Skeletal muscle satellite cell (primary cell): ENCODE measurements at regions not wholly inside any gene's neighbourhood (a gene's known extent, or its start where the extent isn't known, plus 50 kb on each side); places are given as distances from the start of the nearest gene placed in this dataset.

Experiments used
- H3K27me3 ChIP-seq: 2 replicates; pipeline ENCODE4 v1.7.0; 2013; ENCODE audit warnings: low read length; ENCODE audit not compliant: control insufficient read depth, insufficient read depth
- H3K36me3 ChIP-seq: 2 replicates; pipeline ENCODE4 v1.7.0; 2013; ENCODE audit warnings: mild to moderate bottlenecking, control low read depth, low read length; ENCODE audit not compliant: insufficient read depth
- H3K4me1 ChIP-seq: 2 replicates; pipeline ENCODE4 v1.7.0; 2013; ENCODE audit warnings: low read length; ENCODE audit not compliant: control insufficient read depth, insufficient read depth
- H3K4me2 ChIP-seq: 2 replicates; pipeline ENCODE4 v1.7.0; 2013; ENCODE audit warnings: mild to moderate bottlenecking, low read length
- H3K4me3 ChIP-seq: 2 replicates; pipeline ENCODE4 v1.7.0; 2013; ENCODE audit warnings: low read length
- H3K9ac ChIP-seq: 2 replicates; pipeline ENCODE4 v1.7.0; 2013; ENCODE audit warnings: mild to moderate bottlenecking, low read depth, low read length, moderate library complexity
- H3K9me3 ChIP-seq: replicated peaks from 2 replicates; pipeline ENCODE4 v1.7.0; 2013; ENCODE audit warnings: mild to moderate bottlenecking, control low read depth, low read length

DNA sequence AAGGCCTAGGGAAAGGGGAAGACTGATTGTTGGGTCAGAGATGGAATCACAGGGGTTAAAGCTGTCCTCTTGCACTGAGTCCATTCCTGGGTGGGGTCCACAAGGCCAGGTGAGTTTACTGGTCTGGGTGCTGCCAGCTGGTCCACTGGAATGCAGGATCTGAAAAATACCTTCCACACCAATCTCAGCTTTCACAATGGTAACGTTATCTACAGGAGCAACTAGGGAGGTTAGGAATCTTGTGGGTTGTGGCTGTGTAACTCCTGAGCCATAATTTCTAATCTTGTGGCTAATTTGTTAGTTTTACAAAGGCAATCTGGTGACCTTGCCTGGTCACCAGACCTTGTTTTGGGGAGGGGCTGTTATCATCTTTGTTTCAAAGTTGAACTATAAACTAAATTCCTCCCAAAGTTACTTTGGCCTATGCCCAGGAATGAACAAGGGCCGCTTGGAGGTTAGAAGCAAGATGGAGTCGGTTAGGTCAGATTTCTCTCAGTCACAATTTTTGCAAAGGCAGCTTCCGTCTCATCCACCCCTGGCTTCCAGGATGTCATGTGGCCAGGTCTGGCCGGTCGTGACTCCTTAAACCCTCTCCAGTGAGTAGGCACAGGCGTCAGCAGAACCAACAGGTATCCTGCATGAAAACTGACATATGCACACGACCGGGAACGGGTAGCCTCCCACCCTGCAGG lies 123.3 kb upstream of the SH3BP4 start:
- Histone ChIP-seq H3K36me3 (no peaks in the 10 kb centered on the region), H3K9ac (no peak overlapping the region), H3K4me1 (peaks cover 11% of the 10 kb centered on the region), H3K27me3 (peaks cover 2% of the 10 kb centered on the region), H3K4me2 (no peak overlapping the region), H3K4me3 (no peak overlapping the region), H3K9me3 (no peaks in the 10 kb centered on the region)

- no peaks in the 10 kb centered on the region for H3K36me3 ChIP-seq
- H3K27me3 ChIP-seq: peaks cover 2% of the 10 kb centered on the region
- H3K9me3 ChIP-seq: no peaks in the 10 kb centered on the region
- no peak overlapping the region for H3K4me2 ChIP-seq
- no peak overlapping the region for H3K4me3 ChIP-seq
- H3K4me1 ChIP-seq: peaks cover 17% of the 10 kb centered on the region
- no peak overlapping the region for H3K9ac ChIP-seq
These were observed 124.5 kb upstream of the SH3BP4 start for GRCh38 chr2:234827096-234827860.

GRCh38 chr2:234826681-234827080 lies 125.1 kb upstream of the SH3BP4 start:
- peaks cover 2% of the 10 kb centered on the region for H3K27me3 ChIP-seq
- H3K4me3 ChIP-seq: no peak overlapping the region
- no peak overlapping the region for H3K9ac ChIP-seq
- no peak overlapping the region for H3K4me2 ChIP-seq
- H3K4me1 ChIP-seq: peaks cover 17% of the 10 kb centered on the region
- H3K36me3 ChIP-seq: no peaks in the 10 kb centered on the region
- no peaks in the 10 kb centered on the region for H3K9me3 ChIP-seq

- H3K4me1 ChIP-seq: peaks cover 17% of the 10 kb centered on the region
- H3K9ac ChIP-seq: no peak overlapping the region
- no peak overlapping the region for H3K4me2 ChIP-seq
- H3K4me3 ChIP-seq: no peak overlapping the region
- peaks cover 2% of the 10 kb centered on the region for H3K27me3 ChIP-seq
- H3K36me3 ChIP-seq: no peaks in the 10 kb centered on the region
- H3K9me3 ChIP-seq: no peaks in the 10 kb centered on the region
These were observed 126.2 kb upstream of the SH3BP4 start for GRCh38 chr2:234825616-234826015.

DNA sequence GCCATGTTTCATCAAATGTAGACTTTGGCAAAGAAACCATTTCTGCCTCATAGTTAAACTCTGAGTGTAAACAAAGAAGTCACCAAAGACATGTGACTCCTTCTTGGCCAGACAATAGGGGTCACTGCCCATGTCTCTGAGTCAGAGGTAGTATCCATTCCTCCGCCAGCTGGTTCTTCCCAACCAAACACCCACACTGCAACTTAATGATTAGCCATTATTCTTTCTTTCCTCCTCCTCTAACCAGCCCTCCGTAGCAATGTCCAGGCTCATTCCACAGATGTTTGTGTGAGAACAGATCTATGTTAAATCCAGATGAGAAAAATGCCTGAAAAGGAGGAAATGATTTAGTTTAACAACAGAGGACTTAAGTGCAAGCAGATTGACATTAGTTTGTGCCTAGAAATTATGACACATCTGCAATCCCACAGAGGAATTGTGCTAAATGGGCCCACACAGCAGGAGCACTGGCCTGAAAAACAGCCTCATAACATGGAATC lies 127.9 kb upstream of the SH3BP4 start:
- Histone ChIP-seq H3K4me2 (peak overlapping the region; percentile 57), H3K4me3 (no peak overlapping the region), H3K9me3 (no peaks in the 10 kb centered on the region), H3K9ac (no peak overlapping the region), H3K36me3 (no peaks in the 10 kb centered on the region), H3K4me1 (peaks cover 17% of the 10 kb centered on the region), H3K27me3 (no peaks in the 10 kb centered on the region)

GRCh38 chr2:234823196-234823876 lies 128.5 kb upstream of the SH3BP4 start:
- Histone ChIP-seq H3K27me3 (no peaks in the 10 kb centered on the region), H3K4me3 (no peak overlapping the region), H3K9me3 (no peaks in the 10 kb centered on the region), H3K9ac (no peak overlapping the region), H3K36me3 (no peaks in the 10 kb centered on the region), H3K4me1 (peaks cover 17% of the 10 kb centered on the region), H3K4me2 (peak overlapping the region; percentile 57)

GRCh38 chr2:234821946-234822475 lies 129.8 kb upstream of the SH3BP4 start:
- no peaks in the 10 kb centered on the region for H3K27me3 ChIP-seq
- H3K9me3 ChIP-seq: no peaks in the 10 kb centered on the region
- H3K4me1 ChIP-seq: peaks cover 17% of the 10 kb centered on the region
- no peaks in the 10 kb centered on the region for H3K36me3 ChIP-seq
- H3K4me3 ChIP-seq: no peak overlapping the region
- H3K4me2 ChIP-seq: no peak overlapping the region
- H3K9ac ChIP-seq: no peak overlapping the region

DNA sequence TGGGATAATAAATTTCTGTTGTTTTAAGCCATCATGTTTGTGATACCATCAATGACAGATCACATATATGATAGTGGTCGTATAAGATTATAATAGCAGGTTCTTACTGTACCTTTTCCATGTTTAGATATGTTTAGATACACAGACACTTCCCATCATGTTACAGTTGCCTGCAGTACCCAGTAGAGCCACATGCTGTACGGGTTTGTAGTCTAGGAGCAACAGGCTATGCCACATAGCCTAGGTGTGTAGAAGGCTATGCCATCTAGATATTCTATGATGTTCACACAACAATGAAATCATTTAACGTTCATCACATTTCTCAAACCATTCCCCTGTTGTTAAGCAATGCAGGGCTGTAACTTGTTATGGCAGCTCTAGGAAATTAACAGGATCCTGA lies 132.9 kb upstream of the SH3BP4 start:
- H3K9ac ChIP-seq: no peak overlapping the region

GRCh38 chr2:234816491-234816890 lies 135.3 kb upstream of the SH3BP4 start:
- H3K4me2 ChIP-seq: no peak overlapping the region
- H3K4me1 ChIP-seq: no peaks in the 10 kb centered on the region
- H3K9me3 ChIP-seq: no peaks in the 10 kb centered on the region
- H3K36me3 ChIP-seq: no peaks in the 10 kb centered on the region
- H3K9ac ChIP-seq: no peak overlapping the region
- no peak overlapping the region for H3K4me3 ChIP-seq
- H3K27me3 ChIP-seq: peaks cover 13% of the 10 kb centered on the region

More for the DNA sequence above, 132.9 kb upstream of the SH3BP4 start:
- H3K36me3 ChIP-seq: no peaks in the 10 kb centered on the region
- H3K4me1 ChIP-seq: peaks cover 8% of the 10 kb centered on the region
- no peak overlapping the region for H3K4me3 ChIP-seq
- H3K27me3 ChIP-seq: no peaks in the 10 kb centered on the region
- H3K9me3 ChIP-seq: no peaks in the 10 kb centered on the region
- no peak overlapping the region for H3K4me2 ChIP-seq

DNA sequence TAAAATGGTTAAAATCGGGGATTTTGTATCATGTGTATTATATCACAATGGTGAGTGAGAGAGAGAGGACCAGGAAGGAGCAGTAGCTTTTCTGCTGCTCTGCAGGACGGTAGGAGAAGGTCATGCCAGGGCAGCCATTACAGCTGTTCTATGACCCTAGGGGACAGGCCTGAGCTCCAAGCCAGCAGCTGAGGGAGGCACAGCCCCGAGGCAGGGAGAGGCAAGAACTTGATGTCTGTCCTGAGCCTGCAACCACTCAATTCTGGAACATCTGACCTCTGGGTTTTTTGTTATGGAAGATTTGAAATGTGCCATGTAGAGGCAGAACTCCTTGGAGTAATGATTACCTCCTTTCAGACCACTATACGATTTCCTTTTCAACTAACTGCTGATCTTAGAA lies 135.8 kb upstream of the SH3BP4 start:
- Histone ChIP-seq H3K9me3 (no peaks in the 10 kb centered on the region), H3K4me3 (no peak overlapping the region), H3K4me1 (no peaks in the 10 kb centered on the region), H3K36me3 (no peaks in the 10 kb centered on the region), H3K9ac (no peak overlapping the region), H3K27me3 (peaks cover 13% of the 10 kb centered on the region), H3K4me2 (no peak overlapping the region)

DNA sequence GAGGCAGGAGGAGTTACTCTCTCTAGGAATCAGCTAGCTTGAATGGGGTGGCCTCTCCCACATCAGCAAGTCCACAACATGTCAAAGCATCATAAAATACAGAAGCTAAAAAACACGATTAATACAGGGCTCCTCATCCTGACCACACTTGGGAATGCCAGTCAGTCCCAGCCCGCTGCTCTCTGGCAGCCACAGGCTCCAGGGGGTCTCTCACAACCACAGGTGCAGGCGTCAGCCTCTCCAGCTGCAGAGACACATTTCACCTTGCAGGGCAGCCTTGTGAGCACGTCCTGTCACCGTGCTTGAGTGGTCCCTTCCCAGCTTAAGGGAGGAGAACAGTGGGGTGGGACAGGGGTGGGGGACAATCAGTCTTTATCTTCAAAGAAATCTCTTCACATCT lies 137.4 kb upstream of the SH3BP4 start:
- no peak overlapping the region for H3K4me2 ChIP-seq
- H3K27me3 ChIP-seq: peaks cover 16% of the 10 kb centered on the region
- no peak overlapping the region for H3K9ac ChIP-seq
- no peaks in the 10 kb centered on the region for H3K4me1 ChIP-seq
- no peaks in the 10 kb centered on the region for H3K9me3 ChIP-seq
- H3K4me3 ChIP-seq: no peak overlapping the region
- H3K36me3 ChIP-seq: no peaks in the 10 kb centered on the region
